GM23248 (cell line): ENCODE measurements at regions not wholly inside any gene's neighbourhood (a gene's known extent, or its start where the extent isn't known, plus 50 kb on each side); places are given as distances from the start of the nearest gene placed in this dataset.

Experiments
- DNase-seq: peaks from one replicate; pipeline ENCODE4 v3.0.0-alpha.2; 2015
- H2AFZ ChIP-seq: fragments of 200-600 bp; sonication (generic); 2 replicates; pipeline ENCODE4 v1.6.1; 2016; ENCODE audit warnings: antibody characterized with exemption
- H3F3A ChIP-seq: fragments of 200-600 bp; sonication (generic); 2 replicates; pipeline ENCODE4 v1.6.1; 2016; ENCODE audit warnings: mild to moderate bottlenecking, antibody characterized with exemption, mixed run types; ENCODE audit not compliant: insufficient read depth
- H3K27ac ChIP-seq: fragments of 200-600 bp; sonication (generic); 2 replicates; pipeline ENCODE4 v1.5.1; 2016; ENCODE audit warnings: mild to moderate bottlenecking
- H3K27me3 ChIP-seq: fragments of 200-600 bp; sonication (generic); replicated peaks from 2 replicates; pipeline ENCODE4 v1.6.1; 2016; ENCODE audit warnings: mild to moderate bottlenecking; ENCODE audit not compliant: insufficient read depth
- H3K36me3 ChIP-seq: fragments of 200-600 bp; sonication (generic); 2 replicates; pipeline ENCODE4 v1.6.1; 2016; ENCODE audit warnings: low read depth, mild to moderate bottlenecking
- H3K4me1 ChIP-seq: fragments of 200-600 bp; sonication (generic); 2 replicates; pipeline ENCODE4 v1.6.1; 2016; ENCODE audit warnings: mild to moderate bottlenecking; ENCODE audit not compliant: insufficient read depth
- H3K4me2 ChIP-seq: fragments of 200-600 bp; sonication (generic); one replicate; pipeline ENCODE4 v1.6.1; 2016; ENCODE audit warnings: mild to moderate bottlenecking; ENCODE audit not compliant: unreplicated experiment
- H3K4me3 ChIP-seq: fragments of 200-600 bp; sonication (generic); 2 replicates; pipeline ENCODE4 v1.5.1; 2016; ENCODE audit warnings: mild to moderate bottlenecking
- H3K79me2 ChIP-seq: fragments of 200-600 bp; sonication (generic); 2 replicates; pipeline ENCODE4 v1.6.1; 2016; ENCODE audit warnings: mild to moderate bottlenecking; ENCODE audit not compliant: insufficient read depth
- H3K9ac ChIP-seq: fragments of 200-600 bp; sonication (generic); 2 replicates; pipeline ENCODE4 v1.6.1; 2016; ENCODE audit warnings: mild to moderate bottlenecking
- H3K9me2 ChIP-seq: fragments of 200-600 bp; sonication (generic); 2 replicates; pipeline ENCODE4 v1.6.1; 2016; ENCODE audit warnings: mixed run types, mild to moderate bottlenecking, moderate library complexity; ENCODE audit not compliant: insufficient read depth
- H3K9me3 ChIP-seq: fragments of 200-600 bp; sonication (generic); one replicate; pipeline ENCODE4 v1.6.1; 2017; ENCODE audit warnings: low read depth
- H4K20me1 ChIP-seq: fragments of 200-600 bp; sonication (generic); 2 replicates; pipeline ENCODE4 v1.6.0; 2016; ENCODE audit not compliant: insufficient read depth
- EZH2 ChIP-seq: fragments of 200-600 bp; sonication (generic); IDR thresholded peaks from 2 replicates; pipeline ENCODE4 v1.6.1; 2018; ENCODE audit warnings: antibody characterized with exemption, mild to moderate bottlenecking; ENCODE audit not compliant: insufficient read depth, poor library complexity, severe bottlenecking
- EZH2phosphoT487 ChIP-seq: fragments of 200-600 bp; sonication (generic); IDR thresholded peaks from 2 replicates; pipeline ENCODE4 v1.6.1; 2018; ENCODE audit warnings: antibody characterized with exemption, moderate library complexity, mild to moderate bottlenecking, low read depth; ENCODE audit not compliant: insufficient read depth
- WGBS, 2 experiments: methylation state at CpG; one replicate each; pipeline ENCODE4 v1.1.6; 2015 to 2017; ENCODE audit warnings: low lambda C conversion rate in 2 of 2, low coverage in 1 of 2; ENCODE audit errors: missing lambda C conversion rate in 2 of 2; 5-methylcytosine and 5-hydroxymethylcytosine counted together
- in situ Hi-C: fragments of 300-500 bp; cut with MboI; formaldehyde crosslinking; loops from 2 replicates; pipeline ENCODE4 v1.15.0; 2020

- H3K9ac ChIP-seq, result no peak overlapping the region
- peaks cover 44% of the 10 kb centered on the region for H3F3A ChIP-seq
- no peaks in the 10 kb centered on the region for H4K20me1 ChIP-seq
- H3K9me2 ChIP-seq, result no peaks in the 10 kb centered on the region
- no peak overlapping the region for H3K27ac ChIP-seq
- H3K4me1 ChIP-seq, result peaks cover 62% of the 10 kb centered on the region
- 0 out of 2 replicates have a peak overlapping the region, but pooled peaks have one; percentile 27 for H2AFZ ChIP-seq
- no peaks in the 10 kb centered on the region for H3K79me2 ChIP-seq
- peak; percentile 34 for DNase-seq
- no peak overlapping the region for H3K4me2 ChIP-seq
- TF ChIP-seq EZH2 (no peak), EZH2phosphoT487 (no peak)
- 80 to 84% methylated on average over 10 of the region's 10 CpGs for WGBS, 2 experiments
- H3K4me3 ChIP-seq, result no peak overlapping the region
- no peaks in the 10 kb centered on the region for H3K36me3 ChIP-seq
- H3K9me3 ChIP-seq, result no peaks in the 10 kb centered on the region
- in situ Hi-C loops, result no loop called here
- no peaks in the 10 kb centered on the region for H3K27me3 ChIP-seq
Measured at GRCh38 chr6:11427723-11428245, 109.8 kb upstream of the TMEM170B start.

- Histone ChIP-seq H3K27me3 (no peaks in the 10 kb centered on the region), H3K9ac (no peak overlapping the region), H2AFZ (no peak overlapping the region), H3K36me3 (no peaks in the 10 kb centered on the region), H3K79me2 (no peaks in the 10 kb centered on the region), H3K9me3 (no peaks in the 10 kb centered on the region), H3K9me2 (no peaks in the 10 kb centered on the region), H3K27ac (no peak overlapping the region), H3K4me1 (peaks cover 57% of the 10 kb centered on the region), H3F3A (peaks cover 38% of the 10 kb centered on the region), H3K4me3 (no peak overlapping the region), H3K4me2 (no peak overlapping the region), H4K20me1 (no peaks in the 10 kb centered on the region)
- no peak for DNase-seq
- TF ChIP-seq EZH2 (no peak), EZH2phosphoT487 (no peak)
- 85 to 100% methylated on average over 8 to 9 of the region's 9 CpGs for WGBS, 2 experiments
- in situ Hi-C loops, result no loop called here
Measured at GRCh38 chr6:11427091-11427722, 110.3 kb upstream of the TMEM170B start.

- in situ Hi-C loops, result no loop called here
- Histone ChIP-seq H2AFZ (no peak overlapping the region), H3K79me2 (no peaks in the 10 kb centered on the region), H3K27me3 (no peaks in the 10 kb centered on the region), H3K36me3 (no peaks in the 10 kb centered on the region), H3K4me1 (peaks cover 51% of the 10 kb centered on the region), H3K27ac (no peak overlapping the region), H3K4me3 (no peak overlapping the region), H3K4me2 (no peak overlapping the region), H3K9me3 (no peaks in the 10 kb centered on the region), H4K20me1 (no peaks in the 10 kb centered on the region), H3F3A (peaks cover 31% of the 10 kb centered on the region), H3K9ac (no peak overlapping the region), H3K9me2 (no peaks in the 10 kb centered on the region)
- WGBS, 2 experiments, result 83 to 97% methylated on average over 2 of the region's 2 CpGs
- TF ChIP-seq EZH2 (no peak), EZH2phosphoT487 (no peak)
- no peak for DNase-seq
Measured at GRCh38 chr6:11426571-11426970, 111.0 kb upstream of the TMEM170B start.

- Histone ChIP-seq H3K4me3 (no peak overlapping the region), H3K79me2 (no peaks in the 10 kb centered on the region), H3K9me2 (no peaks in the 10 kb centered on the region), H3K36me3 (no peaks in the 10 kb centered on the region), H3K4me1 (peaks cover 50% of the 10 kb centered on the region), H3K4me2 (no peak overlapping the region), H3K27me3 (no peaks in the 10 kb centered on the region), H3F3A (peaks cover 30% of the 10 kb centered on the region), H3K9ac (no peak overlapping the region), H4K20me1 (no peaks in the 10 kb centered on the region), H3K9me3 (no peaks in the 10 kb centered on the region), H2AFZ (no peak overlapping the region), H3K27ac (no peak overlapping the region)
- in situ Hi-C loops, result no loop called here
- DNase-seq, result no peak
- TF ChIP-seq EZH2 (no peak), EZH2phosphoT487 (no peak)
- 97 to 100% methylated on average over 1 of the region's 1 CpG for WGBS, 2 experiments
Measured at GRCh38 chr6:11425876-11426275, 111.7 kb upstream of the TMEM170B start.
